ENCODE measurements at regions not wholly inside any gene's neighbourhood (a gene's known extent, or its start where the extent isn't known, plus 50 kb on each side); places are given as distances from the start of the nearest gene placed in this dataset.

DNA sequence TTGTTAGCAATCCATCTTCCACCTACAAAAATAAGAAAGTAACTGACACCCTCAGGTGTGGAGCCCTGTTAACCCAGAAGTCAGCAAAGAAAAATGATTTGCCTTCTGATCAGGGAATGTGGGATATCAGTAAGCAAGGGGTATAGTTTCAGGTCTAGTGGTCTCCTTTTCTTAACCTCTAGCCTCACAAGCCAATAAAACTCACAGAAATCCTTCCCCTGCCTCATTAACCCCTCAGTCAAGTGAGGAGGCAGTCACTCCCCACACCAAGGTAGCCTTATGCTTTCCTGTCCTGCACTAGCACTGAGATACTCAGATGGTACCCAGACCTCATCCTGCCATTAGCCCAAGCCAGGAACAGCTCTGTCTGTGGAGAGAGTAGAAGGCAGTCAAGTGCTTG lies 103.4 kb upstream of the VASH1 start:
- Histone ChIP-seq H3K27me3 (no peaks in the 10 kb centered on the region), H3K9me3 (no peaks in the 10 kb centered on the region), H3K4me1 (ENCODE audit: insufficient read depth) (no peaks in the 10 kb centered on the region), H3K4me3 (no peak overlapping the region), H3K27ac (no peak overlapping the region), H3K36me3 (no peaks in the 10 kb centered on the region)
- DNase-seq, result no peak
- intact Hi-C loops (cut with DNase I), result no loop called here
- TF ChIP-seq POLR2A (IDR thresholded peaks at IDR 0.05) (no peak), EP300 (IDR thresholded peaks at IDR 0.05) (no peak)
- TF ChIP-seq, protein P1, sequence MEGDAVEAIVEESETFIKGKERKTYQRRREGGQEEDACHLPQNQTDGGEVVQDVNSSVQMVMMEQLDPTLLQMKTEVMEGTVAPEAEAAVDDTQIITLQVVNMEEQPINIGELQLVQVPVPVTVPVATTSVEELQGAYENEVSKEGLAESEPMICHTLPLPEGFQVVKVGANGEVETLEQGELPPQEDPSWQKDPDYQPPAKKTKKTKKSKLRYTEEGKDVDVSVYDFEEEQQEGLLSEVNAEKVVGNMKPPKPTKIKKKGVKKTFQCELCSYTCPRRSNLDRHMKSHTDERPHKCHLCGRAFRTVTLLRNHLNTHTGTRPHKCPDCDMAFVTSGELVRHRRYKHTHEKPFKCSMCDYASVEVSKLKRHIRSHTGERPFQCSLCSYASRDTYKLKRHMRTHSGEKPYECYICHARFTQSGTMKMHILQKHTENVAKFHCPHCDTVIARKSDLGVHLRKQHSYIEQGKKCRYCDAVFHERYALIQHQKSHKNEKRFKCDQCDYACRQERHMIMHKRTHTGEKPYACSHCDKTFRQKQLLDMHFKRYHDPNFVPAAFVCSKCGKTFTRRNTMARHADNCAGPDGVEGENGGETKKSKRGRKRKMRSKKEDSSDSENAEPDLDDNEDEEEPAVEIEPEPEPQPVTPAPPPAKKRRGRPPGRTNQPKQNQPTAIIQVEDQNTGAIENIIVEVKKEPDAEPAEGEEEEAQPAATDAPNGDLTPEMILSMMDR (IDR thresholded peaks at IDR 0.05), result no peak

DNA sequence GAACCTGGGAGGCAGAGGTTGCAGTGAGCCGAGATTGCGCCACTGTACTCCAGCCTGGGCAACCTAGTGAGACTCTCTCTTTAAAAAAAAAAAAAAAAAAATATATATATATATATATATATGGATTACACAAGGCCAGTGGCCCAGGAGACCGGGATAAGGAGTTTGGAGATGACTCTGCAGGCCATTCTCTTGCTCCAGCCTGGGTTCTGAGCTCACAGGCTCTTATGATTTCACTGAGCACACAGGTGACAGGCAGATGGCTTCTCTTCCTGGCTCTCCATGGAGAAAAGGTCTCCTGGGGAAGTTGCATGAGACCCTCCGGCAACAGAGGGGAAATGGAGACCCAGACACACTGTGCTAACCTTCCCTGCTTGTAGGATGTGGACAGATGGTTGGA lies 98.7 kb upstream of the VASH1 start:
- TF ChIP-seq EP300 (IDR thresholded peaks at IDR 0.05) (no peak), POLR2A (IDR thresholded peaks at IDR 0.05) (no peak)
- TF ChIP-seq, protein P1 (IDR thresholded peaks at IDR 0.05), result no peak

DNA sequence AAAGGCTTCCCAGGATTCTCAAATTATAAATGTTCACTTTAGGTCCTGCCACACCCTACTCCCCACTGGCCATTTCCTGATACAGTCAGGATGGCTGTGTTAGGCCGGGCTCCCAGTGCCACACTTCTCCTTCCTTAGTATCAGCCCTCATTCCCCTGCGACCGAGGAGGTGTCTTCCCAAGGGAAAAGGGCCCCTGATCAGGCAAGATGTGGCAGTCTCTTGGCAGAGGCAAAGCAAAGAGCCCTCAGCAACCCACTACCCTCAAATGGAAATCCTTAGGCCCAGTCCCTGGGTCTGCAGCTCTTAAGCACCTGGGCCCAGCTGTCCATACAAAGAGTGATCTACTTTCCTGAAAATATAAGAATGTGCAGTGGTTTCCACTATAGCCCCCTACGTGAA lies 96.5 kb upstream of the VASH1 start:
- Histone ChIP-seq H3K9me3 (no peaks in the 10 kb centered on the region), H3K4me1 (ENCODE audit: insufficient read depth) (no peaks in the 10 kb centered on the region), H3K27me3 (no peaks in the 10 kb centered on the region), H3K27ac (no peak overlapping the region), H3K36me3 (no peaks in the 10 kb centered on the region), H3K4me3 (no peak overlapping the region)
- 74 to 85% (median 75%) methylated on average over 4 of the region's 4 CpGs for WGBS, 3 donors
- intact Hi-C loops (cut with DNase I), result no loop called here
- DNase-seq, result no peak
- TF ChIP-seq POLR2A (IDR thresholded peaks at IDR 0.05) (no peak), EP300 (IDR thresholded peaks at IDR 0.05) (no peak)
- TF ChIP-seq, protein P1 (IDR thresholded peaks at IDR 0.05), result no peak

More for the DNA sequence above, 98.7 kb upstream of the VASH1 start:
- no peaks in the 10 kb centered on the region for H3K9me3 ChIP-seq
- intact Hi-C loops (cut with DNase I), result no loop called here
- H3K4me1 ChIP-seq (ENCODE audit: insufficient read depth), result no peaks in the 10 kb centered on the region
- 92 to 95% (median 93%) methylated on average over 4 of the region's 4 CpGs for WGBS, 3 donors
- no peaks in the 10 kb centered on the region for H3K27me3 ChIP-seq
- H3K4me3 ChIP-seq, result no peak overlapping the region
- no peak overlapping the region for H3K27ac ChIP-seq
- H3K36me3 ChIP-seq, result no peaks in the 10 kb centered on the region
- DNase-seq, result no peak

DNA sequence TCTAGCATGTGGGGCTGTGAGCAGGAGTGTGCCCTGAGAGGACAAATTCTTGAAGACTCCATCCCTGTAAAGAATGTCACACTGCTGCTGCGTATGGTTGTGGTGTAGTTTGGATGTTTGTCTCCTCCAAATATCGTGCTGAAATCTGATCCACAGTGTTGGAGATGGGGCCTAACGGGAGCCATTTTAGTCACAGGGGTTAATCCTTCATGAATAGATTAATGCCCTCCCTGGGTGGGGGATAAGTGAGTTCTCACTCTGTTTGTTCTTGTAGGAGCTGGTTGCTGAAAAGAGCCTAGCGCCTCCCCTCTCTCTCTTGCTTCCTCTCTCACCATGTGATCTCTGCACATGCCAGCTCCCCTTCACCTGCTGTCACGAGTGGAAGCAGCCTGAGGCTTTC lies 94.5 kb upstream of the VASH1 start:
- whole genome bisulfite sequencing, 3 donors, result 36 to 47% (median 43%) methylated on average over 5 of the region's 5 CpGs
- Histone ChIP-seq H3K27me3 (no peaks in the 10 kb centered on the region), H3K4me3 (no peak overlapping the region), H3K27ac (no peak overlapping the region), H3K4me1 (ENCODE audit: insufficient read depth) (no peaks in the 10 kb centered on the region), H3K36me3 (no peaks in the 10 kb centered on the region), H3K9me3 (no peaks in the 10 kb centered on the region)
- TF ChIP-seq POLR2A (IDR thresholded peaks at IDR 0.05) (no peak), EP300 (IDR thresholded peaks at IDR 0.05) (no peak)
- TF ChIP-seq, protein P1 (IDR thresholded peaks at IDR 0.05), result no peak
- intact Hi-C loops (cut with DNase I), result no loop called here
- no peak for DNase-seq

DNA sequence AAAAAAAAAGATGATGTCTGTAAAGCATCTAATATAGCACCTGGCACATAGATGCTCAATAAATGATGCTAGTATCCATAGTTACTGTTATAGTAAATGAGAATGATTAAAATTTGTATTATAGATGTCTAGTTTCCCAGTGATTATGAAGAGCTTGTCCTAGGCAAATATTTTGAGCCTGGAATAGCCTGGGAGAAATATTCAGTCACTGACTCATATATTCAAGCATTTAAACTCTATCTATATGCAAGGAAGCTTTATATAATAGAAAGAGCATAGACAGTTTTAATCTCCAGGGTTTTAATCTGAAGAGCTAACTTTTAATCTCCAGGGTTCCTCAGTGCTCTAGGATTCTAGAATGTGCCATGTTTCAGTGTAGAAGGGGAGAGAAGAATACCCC lies 91.5 kb upstream of the VASH1 start:
- intact Hi-C loops (cut with DNase I), result no loop called here
- TF ChIP-seq POLR2A (IDR thresholded peaks at IDR 0.05) (no peak), EP300 (IDR thresholded peaks at IDR 0.05) (no peak)
- TF ChIP-seq, protein P1 (IDR thresholded peaks at IDR 0.05), result no peak
- no peaks in the 10 kb centered on the region for H3K4me1 ChIP-seq (ENCODE audit: insufficient read depth)

More for the DNA sequence above, 91.5 kb upstream of the VASH1 start:
- H3K36me3 ChIP-seq, result no peaks in the 10 kb centered on the region
- no peak overlapping the region for H3K4me3 ChIP-seq
- no peak for DNase-seq
- no peaks in the 10 kb centered on the region for H3K9me3 ChIP-seq
- H3K27me3 ChIP-seq, result no peaks in the 10 kb centered on the region
- H3K27ac ChIP-seq, result no peak overlapping the region

All from ovary (tissue), 7 donors.